Endothelial cell (in vitro differentiated cells): ENCODE measurements at regions not wholly inside any gene's neighbourhood (a gene's known extent, or its start where the extent isn't known, plus 50 kb on each side); places are given as distances from the start of the nearest gene placed in this dataset.

ENCODE experiments used
- DNase-seq: peaks from one replicate; pipeline ENCODE4 v3.0.0; 2021; ENCODE audit warnings: low spot score
- H3K27ac Mint-ChIP-seq: one replicate; pipeline ENCODE4 v1.8.0; 2021; ENCODE audit warnings: mixed read lengths, inconsistent platforms; ENCODE audit not compliant: unreplicated experiment
- H3K27me3 Mint-ChIP-seq: one replicate; pipeline ENCODE4 v1.8.0; 2021; ENCODE audit warnings: mild to moderate bottlenecking, moderate library complexity, mixed read lengths, inconsistent platforms; ENCODE audit not compliant: unreplicated experiment
- H3K36me3 Mint-ChIP-seq: one replicate; pipeline ENCODE4 v1.8.0; 2021; ENCODE audit warnings: mild to moderate bottlenecking, low read depth, mixed read lengths, inconsistent platforms; ENCODE audit not compliant: unreplicated experiment
- H3K4me1 Mint-ChIP-seq: one replicate; pipeline ENCODE4 v1.8.0; 2021; ENCODE audit warnings: mild to moderate bottlenecking, mixed read lengths, inconsistent platforms; ENCODE audit not compliant: unreplicated experiment
- H3K4me3 Mint-ChIP-seq: one replicate; pipeline ENCODE4 v1.8.0; 2021; ENCODE audit warnings: mild to moderate bottlenecking, mixed read lengths, inconsistent platforms; ENCODE audit not compliant: unreplicated experiment
- H3K9me3 Mint-ChIP-seq: one replicate; pipeline ENCODE4 v1.8.0; 2021; ENCODE audit warnings: mixed read lengths, inconsistent platforms; ENCODE audit not compliant: unreplicated experiment
- TF ChIP-seq, protein P1 (sequence below): fragments of 200-600 bp; sonication (generic); IDR thresholded peaks from one replicate; pipeline ENCODE4 v1.5.0; 2021; ENCODE audit warnings: antibody characterized with exemption; ENCODE audit not compliant: unreplicated experiment

DNA sequence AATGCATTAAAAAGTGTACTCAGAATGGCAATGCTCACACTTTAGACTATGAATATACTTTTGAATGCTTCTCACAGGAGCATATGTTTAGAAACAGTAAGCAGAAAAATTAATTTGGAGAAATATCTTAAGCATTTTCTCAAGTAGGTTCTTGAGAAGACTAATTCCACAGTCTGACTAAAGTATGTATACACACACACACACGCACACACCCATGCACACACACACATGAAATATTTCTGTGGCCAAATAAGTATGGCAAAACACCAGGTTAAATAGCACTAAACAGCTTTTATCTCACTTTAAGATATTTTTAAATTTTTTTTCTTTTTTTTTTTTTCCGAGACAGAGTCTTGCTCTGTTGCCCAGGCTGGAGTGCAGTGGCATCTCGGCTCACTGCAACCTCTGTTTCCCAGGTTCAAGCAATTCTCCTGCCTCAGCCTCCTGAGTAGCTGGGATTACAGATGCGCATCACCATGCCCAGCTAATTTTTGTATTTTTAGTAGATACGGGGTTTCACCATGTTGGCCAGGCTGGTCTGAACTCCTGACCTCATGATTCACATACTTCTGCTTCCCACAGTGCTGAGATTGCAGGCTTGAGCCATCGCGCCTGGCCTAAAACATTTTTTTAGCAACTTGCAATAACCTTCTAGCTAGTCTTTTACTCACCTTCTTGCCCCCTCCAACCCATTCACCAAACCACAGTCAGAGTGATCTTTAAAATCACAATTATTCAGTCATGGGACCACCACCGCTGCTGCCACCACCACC, 67.5 kb upstream of the SCG2 start:
- no peak overlapping the region for H3K27ac Mint-ChIP-seq

DNA sequence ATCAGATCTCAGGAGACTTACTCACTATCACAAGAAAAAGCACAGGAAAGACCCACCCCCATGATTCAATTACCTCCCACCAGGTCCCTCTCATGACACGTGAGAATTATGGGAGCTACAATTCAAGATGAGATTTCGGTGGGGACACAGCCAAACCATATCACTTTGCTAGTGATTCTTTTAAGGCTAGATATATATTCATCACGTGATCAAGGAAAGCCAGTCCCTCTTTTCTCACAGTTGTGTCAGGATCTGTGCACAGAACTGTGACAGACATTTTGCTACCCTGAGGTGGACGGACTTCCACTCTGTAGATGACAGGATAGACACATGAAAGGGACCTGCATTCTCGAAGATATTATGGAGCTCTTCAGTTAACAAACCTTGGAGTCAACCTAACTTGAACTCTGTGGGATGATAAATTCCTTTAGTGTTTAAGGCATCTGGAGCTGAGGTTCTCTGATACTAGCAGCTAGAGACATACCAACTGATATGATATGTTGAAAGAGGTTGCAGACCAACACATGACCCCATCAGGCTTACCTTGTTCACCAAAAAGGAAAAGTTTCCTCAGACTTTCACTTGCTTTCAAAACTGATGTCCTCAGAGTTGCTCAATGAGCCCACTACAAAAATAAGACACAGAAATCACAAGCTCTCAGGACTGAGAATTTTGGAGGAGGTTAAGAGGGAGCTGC, 66.3 kb upstream of the SCG2 start:
- Mint-ChIP-seq H3K27ac (no peak overlapping the region), H3K27me3 (no peaks in the 10 kb centered on the region), H3K36me3 (no peaks in the 10 kb centered on the region), H3K9me3 (no peaks in the 10 kb centered on the region), H3K4me1 (no peaks in the 10 kb centered on the region), H3K4me3 (no peak overlapping the region)
- no peak for DNase-seq
- TF ChIP-seq, protein P1, sequence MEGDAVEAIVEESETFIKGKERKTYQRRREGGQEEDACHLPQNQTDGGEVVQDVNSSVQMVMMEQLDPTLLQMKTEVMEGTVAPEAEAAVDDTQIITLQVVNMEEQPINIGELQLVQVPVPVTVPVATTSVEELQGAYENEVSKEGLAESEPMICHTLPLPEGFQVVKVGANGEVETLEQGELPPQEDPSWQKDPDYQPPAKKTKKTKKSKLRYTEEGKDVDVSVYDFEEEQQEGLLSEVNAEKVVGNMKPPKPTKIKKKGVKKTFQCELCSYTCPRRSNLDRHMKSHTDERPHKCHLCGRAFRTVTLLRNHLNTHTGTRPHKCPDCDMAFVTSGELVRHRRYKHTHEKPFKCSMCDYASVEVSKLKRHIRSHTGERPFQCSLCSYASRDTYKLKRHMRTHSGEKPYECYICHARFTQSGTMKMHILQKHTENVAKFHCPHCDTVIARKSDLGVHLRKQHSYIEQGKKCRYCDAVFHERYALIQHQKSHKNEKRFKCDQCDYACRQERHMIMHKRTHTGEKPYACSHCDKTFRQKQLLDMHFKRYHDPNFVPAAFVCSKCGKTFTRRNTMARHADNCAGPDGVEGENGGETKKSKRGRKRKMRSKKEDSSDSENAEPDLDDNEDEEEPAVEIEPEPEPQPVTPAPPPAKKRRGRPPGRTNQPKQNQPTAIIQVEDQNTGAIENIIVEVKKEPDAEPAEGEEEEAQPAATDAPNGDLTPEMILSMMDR: no peak

More for the DNA sequence above, 67.5 kb upstream of the SCG2 start:
- TF ChIP-seq, protein P1: no peak
- Mint-ChIP-seq H3K27me3 (no peaks in the 10 kb centered on the region), H3K4me1 (no peaks in the 10 kb centered on the region), H3K9me3 (no peaks in the 10 kb centered on the region), H3K4me3 (no peak overlapping the region), H3K36me3 (no peaks in the 10 kb centered on the region)
- no peak for DNase-seq

DNA sequence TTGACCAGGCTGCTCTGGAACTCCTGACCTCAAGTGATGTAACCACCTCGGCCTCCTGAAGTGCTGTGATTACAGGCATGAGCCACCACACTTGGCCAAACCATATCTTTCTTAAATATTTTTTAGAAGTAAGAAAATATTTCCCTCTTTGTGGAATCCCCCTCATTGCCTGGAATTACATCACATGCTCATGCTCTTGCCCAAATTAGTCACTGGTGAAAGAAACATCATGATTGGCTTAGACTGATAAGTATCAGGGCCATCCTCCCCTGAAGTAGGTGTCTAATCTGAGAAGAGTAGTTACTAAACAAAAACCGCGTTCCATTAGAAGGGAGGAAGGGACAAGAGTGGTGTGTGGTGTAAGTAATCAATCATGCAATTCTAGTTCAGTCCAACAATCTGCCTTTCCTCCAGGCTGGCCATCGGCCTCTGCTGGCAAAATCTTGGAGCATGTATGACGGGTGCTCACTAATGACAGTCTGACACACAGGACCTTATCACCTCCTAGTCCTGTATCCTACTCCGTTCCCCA, 52.3 kb upstream of the SCG2 start:
- TF ChIP-seq, protein P1: no peak
- Mint-ChIP-seq H3K9me3 (no peaks in the 10 kb centered on the region), H3K4me1 (peaks cover 16% of the 10 kb centered on the region), H3K27me3 (peaks cover 5% of the 10 kb centered on the region), H3K4me3 (no peak overlapping the region), H3K36me3 (no peaks in the 10 kb centered on the region), H3K27ac (no peak overlapping the region)
- DNase-seq: no peak

DNA sequence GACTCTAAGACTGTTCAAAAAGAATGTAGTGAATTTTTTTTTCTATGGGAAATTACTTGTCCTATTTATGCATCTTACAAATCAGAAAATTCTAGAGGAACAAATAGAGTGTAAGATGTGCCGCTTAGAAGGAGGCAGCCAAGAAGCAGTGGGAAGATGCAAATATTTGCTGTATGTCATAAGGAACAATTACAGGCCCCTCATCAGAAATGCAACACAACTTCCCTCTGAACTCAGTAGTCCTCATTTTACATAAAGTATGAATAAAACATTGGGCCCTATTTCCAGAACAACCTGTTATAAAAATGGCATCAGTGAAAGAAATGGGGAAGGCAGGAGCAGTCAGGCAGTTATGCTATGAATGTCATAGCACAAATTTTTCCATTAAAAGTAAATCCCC, 50.7 kb upstream of the SCG2 start:
- no peak overlapping the region for H3K27ac Mint-ChIP-seq
- no peak overlapping the region for H3K4me3 Mint-ChIP-seq
- no peaks in the 10 kb centered on the region for H3K9me3 Mint-ChIP-seq
- H3K36me3 Mint-ChIP-seq: no peaks in the 10 kb centered on the region
- H3K4me1 Mint-ChIP-seq: peaks cover 20% of the 10 kb centered on the region
- DNase-seq: no peak
- H3K27me3 Mint-ChIP-seq: peaks cover 5% of the 10 kb centered on the region
- TF ChIP-seq, protein P1: no peak

DNA sequence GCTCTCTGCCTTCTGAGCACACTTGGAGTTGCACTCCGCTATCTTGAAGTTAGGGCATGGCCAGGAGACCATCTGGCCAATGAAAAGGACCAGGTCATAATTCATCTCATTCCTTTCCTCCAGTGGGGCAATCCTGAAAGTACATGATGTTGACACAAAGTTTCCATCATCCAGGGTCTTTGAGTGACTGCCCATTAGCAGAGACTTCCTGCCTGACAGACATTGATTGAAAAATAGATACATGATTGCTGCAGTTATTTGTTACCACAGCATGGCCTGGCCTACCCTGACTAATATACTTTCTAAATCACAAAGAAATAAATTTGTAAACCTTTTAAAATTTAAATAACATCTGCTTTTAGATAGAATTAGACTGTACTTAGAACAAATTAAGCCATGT, 50.0 kb upstream of the SCG2 start:
- TF ChIP-seq, protein P1: no peak
- H3K27me3 Mint-ChIP-seq: peaks cover 7% of the 10 kb centered on the region
- no peak for DNase-seq
- no peak overlapping the region for H3K27ac Mint-ChIP-seq
- H3K36me3 Mint-ChIP-seq: no peaks in the 10 kb centered on the region
- peaks cover 25% of the 10 kb centered on the region for H3K4me1 Mint-ChIP-seq
- no peaks in the 10 kb centered on the region for H3K9me3 Mint-ChIP-seq
- H3K4me3 Mint-ChIP-seq: no peak overlapping the region
